Stromal cell of bone marrow (primary cell): ENCODE measurements at regions not wholly inside any gene's neighbourhood (a gene's known extent, or its start where the extent isn't known, plus 50 kb on each side); places are given as distances from the start of the nearest gene placed in this dataset.
"Not testable (repeated sequence)": the region's sequence is repeated elsewhere in the genome, so short reads cannot be mapped to it uniquely, and the experiment has no call there.

Experiments used
- DNase-seq: peaks from one replicate; pipeline ENCODE4 v3.0.0-alpha.2; 2012; ENCODE audit warnings: low read depth

DNA sequence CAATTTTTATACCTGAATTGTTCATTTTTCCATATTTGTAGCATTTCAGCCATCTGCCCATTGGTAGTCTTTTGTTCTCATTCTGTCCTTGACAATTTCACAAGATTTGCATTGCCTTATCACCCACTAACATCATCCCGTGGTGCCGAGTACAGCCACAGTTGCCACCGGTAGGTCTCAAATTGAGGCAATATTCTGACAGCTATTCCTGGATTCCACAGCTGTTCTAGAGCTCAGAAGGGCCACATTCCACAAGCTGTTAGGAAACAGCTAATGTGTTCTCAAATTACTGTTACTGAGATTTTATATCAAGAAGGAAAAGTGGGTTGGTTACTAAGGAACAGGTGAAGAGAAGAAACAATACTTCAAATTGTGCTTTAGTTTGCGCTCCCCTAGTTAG is 178.8 kb downstream of the RPRM start:
- no peak for DNase-seq

DNA sequence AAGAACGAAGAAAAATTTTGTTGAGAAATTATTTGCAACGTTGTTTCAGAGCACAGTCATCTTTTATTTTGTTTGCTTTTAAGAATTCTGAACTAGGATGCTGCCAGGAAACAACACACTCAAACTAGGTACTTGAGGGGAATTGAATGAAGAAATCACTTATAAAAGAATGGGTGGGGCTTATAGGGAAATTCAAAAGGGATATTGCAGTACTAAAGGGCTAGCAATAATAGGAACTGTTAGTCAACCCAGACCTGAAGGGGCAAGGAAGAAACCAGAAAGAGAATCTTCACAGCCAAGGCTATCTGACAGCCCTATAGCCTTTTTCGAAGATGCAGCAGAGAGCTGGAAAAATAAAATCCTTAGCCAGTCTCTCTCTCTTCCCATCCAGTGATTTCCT is 179.3 kb downstream of the RPRM start:
- DNase-seq: no peak

DNA sequence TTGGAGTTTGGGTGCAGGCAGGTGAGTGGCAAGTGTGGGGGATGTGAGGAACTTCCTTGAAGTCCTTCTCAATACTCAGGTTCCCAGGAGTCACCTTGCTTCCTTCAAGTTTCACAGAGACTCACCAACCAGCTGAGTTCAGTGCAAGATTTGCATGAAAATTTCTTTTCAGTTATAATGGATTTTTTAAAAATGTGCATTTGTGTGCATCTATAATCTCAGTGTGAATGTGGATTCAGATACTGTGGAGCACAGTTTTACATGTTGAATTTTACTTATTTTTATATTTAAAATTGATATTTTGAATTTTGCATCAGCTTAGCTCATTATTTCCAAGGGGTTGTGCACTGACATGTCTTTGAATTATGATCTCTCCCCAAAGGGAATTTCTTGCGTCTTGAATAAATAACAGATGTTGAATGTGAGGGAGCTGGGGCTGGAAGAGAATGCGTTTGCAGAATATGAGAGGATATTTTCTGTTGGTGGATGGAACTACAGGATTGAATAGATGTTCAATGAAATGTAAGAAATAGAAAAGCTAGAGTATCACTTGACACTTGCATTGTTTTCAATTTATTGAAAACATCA is 184.3 kb downstream of the RPRM start:
- no peak for DNase-seq

DNA sequence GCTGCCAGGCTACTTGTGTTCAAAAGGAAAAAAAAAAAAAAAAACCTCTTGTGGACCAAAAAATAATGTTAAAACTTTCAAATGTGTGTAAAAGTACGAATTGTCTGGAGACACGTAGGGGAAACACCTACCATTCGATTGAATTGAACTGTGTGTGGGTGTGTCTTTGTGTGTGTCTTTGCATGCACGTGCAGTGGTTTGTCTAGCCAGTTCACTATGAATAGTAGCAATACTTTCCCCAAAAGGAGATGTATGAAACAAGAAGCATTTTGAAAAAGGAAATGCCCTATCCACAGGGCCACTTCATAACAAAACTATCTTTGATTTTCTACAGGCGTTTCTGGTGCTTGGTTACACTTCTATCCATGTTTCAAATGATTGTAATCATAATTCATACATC is 186.8 kb downstream of the RPRM start:
- no peak for DNase-seq

DNA sequence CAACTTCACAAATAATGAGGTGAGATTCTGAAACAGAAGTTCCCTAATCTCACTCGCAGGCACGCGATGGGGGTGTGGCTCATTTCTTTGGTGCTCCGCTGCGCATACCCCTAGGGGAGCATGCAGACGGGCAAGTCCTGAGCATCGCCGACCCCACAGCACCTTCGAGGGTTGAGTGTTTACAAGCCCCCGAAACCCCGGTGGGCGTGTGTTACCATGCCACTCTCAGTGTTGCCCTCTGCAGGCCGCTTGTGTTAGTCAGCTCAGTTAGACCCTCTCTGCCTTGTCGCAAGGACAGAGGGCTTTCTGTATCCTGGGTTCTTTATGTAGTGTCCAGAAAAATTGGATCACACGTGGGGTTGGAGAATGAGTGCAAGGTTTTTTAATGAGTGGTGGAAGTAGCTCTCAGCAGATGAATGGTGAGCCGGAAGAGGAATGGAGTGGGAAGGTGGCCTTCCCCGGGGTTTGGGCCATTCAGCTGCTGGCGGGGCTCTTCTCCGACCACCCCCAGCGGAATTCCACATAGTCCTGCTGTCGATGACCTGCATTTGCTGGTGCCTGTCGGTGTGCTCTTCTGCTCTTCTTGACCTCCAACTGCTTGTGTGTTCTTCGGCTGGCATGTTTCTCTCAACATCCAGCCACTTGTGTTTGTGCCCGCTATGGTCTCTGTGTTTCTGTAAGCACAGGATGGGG is 191.3 kb downstream of the RPRM start:
- no peak for DNase-seq

DNA sequence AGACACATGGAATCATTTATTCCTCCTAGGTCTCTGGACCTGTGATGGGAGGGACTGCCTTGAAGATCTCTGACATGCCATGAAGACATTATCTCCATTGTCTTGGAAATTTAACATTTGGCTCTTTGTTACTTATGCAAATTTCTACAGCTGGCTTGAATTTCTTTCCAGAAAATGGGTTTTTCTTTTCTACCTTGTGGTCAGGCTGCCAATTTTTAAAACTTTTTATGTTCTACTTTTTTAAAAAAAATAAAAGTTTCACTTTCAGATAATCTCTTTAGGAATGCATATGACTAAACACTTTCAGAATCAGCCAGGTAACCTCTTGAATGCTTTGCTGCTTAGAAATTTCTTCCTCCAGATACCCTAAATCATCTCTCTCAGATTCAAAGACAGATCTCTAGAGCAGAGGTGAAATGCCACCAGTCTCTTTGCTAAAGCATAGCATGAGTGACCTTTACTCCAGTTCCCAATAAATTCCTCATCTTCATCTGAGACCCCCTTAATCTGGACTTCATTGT is 209.6 kb downstream of the RPRM start:
- DNase-seq: no peak

DNA sequence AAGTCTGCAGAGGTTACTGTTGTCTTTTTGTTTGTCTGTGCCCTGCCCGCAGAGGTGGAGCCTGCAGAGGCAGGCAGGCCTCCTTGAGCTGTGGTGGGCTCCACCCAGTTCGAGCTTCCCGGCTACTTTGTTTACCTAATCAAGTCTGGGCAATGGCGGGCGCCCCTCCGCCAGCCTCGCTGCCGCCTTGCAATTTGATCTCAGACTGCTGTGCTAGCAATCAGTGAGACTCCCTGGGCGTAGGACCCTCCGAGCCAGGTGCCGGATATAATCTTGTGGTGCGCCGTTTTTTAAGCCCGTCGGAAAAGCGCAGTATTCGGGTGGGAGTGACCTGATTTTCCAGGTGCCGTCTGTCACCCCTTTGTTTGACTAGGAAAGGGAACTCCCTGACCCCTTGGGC is 221.7 kb downstream of the RPRM start:
- not testable (repeated sequence) for DNase-seq

DNA sequence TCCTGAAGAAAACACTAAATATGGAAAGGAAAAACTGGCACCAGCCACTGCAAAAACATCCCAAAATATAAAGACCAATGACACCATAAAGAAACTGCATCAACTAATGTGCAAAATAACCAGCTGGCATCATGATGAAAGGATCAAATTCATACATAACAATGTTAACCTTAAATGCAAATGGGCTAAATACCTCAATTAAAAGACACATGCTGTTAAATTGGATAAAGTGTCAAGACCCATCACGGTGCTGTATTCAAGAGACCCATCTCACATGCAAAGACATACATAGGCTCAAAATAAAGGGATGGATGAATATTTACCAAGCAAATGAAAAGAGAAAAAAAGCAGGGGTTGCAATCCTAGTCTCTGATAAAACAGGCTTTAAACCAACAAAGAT is 231.9 kb downstream of the RPRM start:
- not testable (repeated sequence) for DNase-seq

DNA sequence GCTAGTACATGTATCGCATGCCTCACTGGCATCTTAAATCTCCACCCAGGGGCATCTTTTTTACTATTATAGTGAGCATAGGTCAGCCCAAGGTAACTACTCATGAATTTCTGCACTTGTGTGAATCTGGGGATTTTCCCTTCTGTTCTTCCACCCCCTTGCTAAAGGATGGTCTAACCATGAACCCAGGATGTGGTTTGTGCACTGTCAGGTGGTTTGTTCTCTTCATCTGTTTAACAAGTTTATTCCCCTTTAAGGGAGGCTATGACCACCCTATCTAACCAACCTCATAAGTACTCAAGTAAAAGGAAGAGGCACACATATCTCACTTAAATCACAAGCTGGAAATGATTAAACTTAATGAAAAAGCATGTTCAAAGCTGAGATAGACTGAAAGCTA is 243.0 kb downstream of the RPRM start:
- no peak for DNase-seq

DNA sequence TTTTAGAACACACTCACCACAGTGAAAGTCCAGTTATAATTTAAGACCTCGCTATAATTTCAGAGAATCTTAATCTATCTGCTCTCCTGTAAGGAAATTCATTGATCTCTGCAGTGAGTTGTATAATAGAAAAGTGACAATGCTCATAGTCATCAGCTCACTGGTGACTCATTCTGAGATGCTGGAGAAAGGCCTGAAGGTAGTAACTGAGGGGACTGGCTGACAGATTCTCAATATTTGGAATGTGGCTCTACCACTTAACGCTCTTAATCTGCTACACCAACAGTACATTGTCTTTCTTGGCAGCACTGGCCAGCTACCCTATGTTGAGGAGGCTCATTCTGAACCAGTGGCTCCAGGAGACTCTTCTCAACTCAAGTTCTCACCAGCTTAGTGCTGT is 246.1 kb downstream of the RPRM start:
- DNase-seq: no peak

DNA sequence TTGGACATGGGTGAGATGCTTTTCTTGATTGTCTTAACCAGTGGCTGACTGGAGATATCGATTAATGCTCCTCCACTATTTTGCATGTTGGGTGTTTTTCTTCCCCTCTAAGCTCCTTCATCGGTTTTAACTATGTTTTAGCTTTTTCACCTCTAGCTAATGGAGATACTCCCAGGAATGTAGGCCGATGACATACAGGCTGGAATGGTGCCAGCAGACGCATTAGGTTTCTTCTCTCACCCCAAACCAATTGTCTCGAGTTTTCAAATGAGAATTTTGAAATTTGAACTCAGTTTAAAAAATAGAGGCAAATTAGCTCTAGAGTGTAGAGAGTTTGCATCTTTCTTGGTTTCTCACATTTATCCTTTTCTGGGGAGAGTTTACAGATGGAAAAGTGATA is 247.6 kb downstream of the RPRM start:
- DNase-seq: no peak

DNA sequence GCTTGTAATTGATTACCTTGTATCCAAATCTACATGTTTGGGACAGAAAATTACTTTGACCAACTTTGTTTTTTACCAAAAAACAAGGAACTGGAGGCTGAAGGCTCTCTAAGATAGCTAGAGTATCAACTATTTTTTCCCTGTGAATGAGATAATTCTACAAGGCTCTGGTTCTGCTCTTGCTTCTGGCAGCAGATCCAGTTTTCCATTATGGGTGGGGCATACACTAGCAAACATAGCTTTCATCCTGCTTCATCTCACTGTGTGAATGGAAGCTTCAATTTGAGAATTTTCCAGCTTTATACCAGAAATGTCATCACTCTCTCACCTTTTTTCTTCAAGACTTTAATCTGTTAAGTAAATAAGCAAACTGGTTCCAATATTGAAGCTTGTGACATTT is 249.7 kb downstream of the RPRM start:
- no peak for DNase-seq

DNA sequence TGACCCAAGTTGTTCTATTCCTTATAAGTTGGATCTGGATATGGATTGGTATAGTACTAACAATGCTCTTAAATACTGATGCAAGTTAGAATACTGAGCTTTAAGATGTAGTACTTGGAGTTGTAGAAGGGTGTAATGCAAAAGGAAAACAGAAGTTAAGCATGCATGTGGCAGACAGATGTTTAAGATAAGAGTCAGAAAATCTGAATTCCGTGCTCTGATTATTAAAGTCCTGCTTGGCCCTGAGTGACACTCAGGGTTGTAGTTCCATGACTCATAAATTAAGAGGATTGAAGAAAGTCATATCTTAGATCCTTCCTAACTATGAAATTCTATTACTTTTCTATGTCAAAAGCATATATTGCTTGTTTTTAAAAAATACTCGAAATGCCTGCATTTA is 250.6 kb downstream of the RPRM start:
- no peak for DNase-seq

DNA sequence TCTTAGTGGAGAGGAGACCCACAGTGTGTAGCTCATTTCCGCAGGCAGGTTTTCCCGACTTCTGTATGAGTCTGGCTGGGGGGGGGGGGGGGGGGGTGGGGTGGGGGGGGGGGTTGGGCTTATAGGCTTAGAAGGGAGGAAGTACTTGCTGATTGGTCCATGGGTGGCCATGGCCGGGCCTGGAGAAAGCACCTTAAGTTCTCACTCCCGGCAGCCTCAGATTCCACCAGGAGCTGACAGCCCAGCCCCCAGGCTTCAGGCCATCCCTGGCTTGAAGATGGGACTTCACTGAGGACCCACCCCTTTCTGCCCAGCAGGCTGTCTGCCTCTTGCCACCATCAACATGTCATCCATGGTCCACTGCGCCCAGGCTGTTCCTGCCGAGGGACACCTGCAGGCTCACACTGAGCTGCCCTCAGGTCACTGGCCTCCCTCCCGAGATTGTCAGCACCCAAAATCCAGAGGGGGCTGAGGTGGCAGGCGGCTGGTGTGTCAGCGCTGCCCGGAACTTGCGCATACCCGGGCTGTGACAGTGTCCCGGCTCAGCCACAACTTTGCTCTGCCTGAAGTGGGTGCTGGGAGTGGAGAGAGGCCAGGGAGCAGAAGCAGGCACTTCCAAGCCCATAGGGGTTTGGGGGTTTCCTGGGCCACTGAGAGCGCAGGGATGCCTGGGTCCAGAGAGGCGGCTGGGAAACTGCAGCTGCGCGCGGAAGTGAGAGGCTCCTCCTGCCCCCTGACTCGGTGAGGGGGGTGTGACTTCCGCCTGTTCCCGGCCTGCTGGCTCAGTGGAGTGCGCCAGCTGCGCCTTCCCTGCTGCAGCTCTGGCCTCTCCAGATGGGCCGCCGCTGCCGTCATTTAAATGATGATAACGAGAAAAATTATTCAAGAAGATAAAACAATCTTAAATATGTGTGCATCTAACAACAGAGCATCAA is 256.1 kb downstream of the RPRM start:
- no peak for DNase-seq

DNA sequence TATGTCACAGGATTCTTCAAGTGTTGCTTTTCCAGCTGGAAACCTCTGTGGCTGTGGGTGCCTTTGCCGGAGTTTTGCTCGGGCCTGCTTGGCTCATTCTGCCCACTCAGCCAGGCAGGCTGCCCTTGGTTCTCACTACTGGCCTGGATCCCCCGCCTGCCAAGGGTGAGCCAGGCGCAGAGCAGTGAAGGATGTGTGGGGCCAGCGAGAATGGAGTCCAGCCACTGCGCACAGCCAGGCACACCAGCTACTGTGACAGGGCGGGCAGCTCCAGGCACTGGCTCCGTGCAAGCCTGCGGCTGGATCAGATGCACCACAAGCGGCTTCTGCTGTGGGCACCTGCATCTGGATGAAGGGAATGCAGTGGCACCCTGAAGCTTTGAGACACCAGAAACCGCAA is 257.1 kb downstream of the RPRM start:
- no peak for DNase-seq

DNA sequence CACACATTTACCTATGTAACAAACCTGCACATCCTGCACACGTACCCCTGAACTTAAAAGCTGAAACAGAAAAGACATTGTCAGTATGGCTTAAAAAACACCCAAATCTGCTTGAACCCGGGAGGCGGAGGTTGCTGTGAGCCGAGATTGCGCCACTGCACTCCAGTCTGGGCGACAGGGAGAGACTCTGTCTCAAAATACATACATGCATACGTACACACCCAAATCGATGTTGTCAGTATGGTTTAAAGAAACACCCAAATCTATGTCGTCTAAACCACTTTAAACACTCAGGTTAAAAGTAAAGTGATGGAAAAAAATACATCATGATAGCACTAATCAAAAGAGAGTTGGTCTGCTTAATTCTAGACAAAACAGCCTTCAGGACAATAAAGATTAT is 257.5 kb downstream of the RPRM start:
- no peak for DNase-seq

DNA sequence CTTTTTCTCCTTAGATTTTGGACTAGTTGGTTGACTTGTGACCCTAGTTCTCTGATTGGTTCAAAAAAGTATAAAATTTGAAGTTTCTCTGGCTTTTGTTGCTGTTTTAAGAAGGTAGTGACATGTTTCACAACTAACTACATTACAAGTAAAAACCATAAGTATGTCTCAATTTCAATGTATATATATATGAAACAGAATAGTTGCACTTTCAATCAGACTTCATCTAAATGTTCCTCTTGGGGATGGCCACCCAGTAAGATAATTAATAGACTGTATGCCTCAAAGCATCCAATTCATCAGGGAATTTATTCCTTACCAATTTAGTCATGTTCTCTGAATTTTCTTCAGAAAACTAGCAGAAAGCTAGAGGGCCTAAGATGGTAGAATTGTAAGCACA is 259.7 kb downstream of the RPRM start:
- no peak for DNase-seq

DNA sequence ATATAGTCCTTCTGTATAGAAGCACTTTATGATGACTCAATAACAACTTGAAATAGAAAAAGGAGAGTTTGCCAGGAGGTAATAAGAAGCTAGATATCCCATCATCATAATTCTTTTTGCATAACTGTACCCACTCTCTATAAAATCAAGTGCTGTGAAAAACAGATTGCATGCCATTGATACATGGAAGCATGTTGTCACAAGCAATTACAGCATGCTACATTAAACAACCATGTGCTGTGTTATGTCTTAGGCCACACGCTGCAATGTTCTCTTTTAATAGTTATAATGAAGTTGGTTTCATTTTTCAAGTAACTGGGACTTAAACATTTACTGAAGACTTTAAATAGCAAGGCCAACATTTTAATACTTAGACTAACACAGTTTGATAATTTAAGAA is 264.2 kb downstream of the RPRM start:
- no peak for DNase-seq

DNA sequence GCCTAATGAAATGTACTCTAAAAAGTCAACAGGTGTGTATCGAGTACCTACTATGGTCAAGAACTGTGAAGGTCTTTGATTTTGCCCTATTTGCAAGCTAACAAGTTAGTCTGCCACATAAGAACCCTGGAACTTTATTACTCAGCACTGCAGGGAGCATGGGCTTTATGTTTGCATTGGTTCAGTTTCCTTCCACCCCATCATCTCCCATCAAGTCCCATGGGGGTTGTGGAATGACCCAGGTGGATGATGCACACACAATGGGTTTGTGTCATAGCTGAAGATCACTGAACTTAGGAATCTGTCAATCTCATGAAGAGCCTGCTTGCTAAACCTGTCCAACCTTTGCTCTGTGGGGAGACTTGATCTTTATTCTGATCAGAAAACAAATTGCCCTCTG is 265.5 kb downstream of the RPRM start:
- DNase-seq: no peak

DNA sequence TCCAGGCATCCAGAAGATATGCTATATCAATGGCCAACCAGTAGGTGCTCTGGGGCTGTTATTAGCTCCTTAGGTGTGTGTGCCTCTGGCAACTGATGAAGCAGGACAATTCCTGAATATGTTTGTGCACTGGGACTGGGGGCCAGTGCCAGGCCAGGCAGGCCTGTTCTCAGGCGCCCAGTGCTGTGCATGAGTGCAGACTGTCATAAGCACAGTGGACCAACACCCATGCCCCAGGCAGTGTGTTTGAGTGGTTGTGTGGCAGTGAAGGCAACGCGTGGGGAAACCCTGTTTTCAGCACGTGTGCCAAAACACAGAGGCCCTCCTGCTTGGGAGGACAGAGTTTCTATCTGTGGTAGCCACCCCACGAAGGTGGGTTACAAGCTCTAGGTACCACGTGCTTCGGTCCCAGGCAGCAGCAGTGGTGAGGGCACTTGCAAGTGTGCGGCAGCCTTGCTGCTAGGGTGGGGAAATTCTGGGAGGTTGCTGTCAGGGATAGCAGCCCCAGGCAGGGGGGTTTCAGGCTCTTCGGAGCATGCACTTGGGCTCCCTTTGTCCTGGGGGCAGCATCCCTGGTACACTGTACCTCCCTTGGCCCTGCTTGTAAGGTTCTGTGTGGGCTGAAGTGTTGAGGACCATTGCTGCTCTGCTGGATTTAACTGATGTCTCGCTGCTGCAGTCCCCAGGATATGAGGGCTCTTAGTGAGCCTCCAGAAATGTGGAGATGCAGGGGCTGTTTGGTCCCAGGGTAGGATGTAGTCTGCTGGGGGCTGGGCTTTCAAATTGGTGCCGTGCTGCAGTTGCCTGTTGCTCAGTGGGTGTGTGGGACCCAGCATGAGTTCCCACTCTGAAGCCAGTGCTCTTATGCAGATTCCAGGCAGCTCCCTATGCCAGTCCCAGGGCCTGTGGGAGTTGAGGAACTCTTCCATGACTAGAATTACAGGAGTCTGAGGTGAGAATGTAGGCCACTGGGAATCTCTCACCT is 280.9 kb downstream of the RPRM start:
- DNase-seq: no peak

DNA sequence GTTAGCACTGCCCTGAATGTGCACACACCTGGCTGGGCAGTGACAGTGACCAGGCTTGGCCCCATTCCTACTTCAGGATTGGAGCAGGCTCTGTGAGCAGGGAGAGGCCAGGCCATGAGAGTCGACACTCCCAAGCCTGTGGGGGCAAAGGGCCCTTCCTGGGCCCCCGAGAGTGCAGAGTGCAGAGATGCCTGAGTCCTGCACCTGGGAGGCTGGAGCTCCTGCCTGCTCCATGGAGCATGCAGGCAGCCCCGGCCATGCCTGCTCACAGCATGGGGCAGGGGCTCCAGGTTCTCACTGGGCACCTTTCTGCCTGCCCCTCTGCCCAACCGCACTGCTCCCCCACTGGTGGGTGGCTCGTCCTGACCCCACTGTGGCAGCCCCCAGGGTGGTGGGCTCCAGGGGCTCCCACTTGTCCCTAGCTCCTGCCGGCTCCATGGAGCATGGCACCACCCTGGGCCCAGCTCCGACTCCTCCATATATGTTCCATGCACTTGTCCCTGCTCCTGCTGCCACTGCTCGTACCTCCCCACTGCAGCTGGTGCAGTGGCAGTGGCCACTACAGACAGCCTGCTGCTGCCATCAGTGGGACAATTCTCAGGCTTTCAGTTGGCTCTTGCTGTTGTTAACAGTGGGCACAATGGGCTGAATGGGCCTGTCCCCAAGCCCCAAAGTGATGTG is 282.0 kb downstream of the RPRM start:
- no peak for DNase-seq
